HG03457 (cell line): ENCODE measurements at regions not wholly inside any gene's neighbourhood (a gene's known extent, or its start where the extent isn't known, plus 50 kb on each side); places are given as distances from the start of the nearest gene placed in this dataset.

ENCODE experiments used
- ATAC-seq: cut with Tn5 transposase; IDR thresholded peaks from one replicate; pipeline ENCODE4 v1.9.1; 2021; ENCODE audit warnings: moderate number of reproducible peaks; ENCODE audit not compliant: unreplicated experiment

DNA sequence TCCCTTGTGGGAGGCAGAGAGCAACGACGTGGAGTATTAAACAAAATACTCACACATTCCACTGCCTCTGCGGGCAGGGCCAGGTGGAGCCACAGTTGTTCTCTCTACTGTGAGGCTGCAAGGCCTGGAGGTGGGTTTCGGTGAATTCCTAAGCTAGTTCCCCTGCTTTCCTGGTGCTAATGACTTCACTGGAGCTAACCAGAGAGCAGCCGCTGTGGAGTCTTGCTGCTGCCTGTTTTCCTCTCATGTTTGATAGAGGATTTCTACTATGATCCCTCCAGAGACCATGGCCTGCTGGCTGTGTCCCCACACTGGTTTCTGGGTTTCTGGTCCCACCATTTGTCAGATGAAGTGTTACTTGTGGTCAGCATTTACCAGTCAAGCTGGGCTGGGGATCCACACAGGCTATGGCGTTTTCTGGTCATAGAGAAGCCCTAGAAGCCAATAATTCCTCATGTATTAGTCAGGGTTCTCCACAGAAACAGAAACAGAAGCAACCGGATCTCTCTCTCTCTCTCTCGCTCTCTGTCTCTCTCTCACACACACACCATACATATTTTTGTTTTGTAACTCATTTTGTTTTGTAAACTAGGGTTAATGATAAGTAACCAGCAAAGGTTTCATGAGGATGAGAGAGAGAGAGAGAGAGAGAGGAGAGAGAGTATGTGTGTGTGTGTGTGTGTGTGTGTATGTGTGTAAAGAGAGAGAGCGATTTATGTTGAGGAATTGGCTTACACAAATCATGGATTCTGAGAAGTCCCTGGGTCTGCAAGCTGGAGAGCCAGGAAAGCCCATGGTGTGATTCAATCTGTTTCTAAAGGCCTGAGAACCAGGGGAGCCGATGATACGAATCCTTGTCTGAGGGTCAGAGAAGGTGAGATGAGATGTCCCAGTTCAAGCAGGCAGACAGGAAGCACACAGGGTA lies 403.0 kb downstream of the GADD45G start:
- ATAC-seq: no peak

DNA sequence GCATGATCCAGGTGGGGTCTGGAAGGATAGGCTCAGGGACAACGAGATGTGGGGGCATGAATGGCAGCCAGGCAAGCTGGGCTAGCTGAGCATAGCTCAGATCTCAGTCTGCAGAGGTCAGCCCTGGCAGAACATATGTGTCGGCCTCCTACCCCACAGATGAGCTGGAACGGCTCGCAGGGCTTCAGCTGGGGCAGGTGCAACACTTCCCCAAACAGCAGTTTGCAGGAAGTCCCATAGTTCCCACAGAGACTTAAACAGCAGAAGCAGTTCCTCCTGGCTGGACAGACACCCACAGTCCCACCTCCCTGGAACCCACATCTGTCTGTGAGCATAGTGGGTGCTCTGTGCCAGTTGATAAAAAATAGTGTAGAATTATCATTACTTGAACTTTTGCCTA lies 404.6 kb downstream of the GADD45G start:
- no peak for ATAC-seq

DNA sequence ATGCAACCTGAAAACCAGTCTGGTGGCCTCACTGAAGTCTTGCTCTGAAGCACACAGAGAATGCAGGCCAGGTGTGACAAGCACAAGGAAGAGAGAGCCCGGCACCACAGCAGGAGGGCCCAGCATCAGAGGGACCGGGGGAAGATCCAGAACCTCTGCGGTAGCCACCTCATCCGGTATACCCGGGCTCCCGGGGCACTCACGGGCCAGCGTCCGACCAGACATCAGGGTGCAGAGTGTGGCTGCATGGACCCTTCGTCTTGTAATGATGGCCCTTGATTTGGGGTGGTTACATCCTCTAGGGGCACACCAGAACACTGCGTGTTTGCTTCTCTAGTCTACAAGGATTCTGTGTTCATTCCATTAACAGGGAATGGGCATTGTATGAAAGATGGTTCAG lies 406.0 kb downstream of the GADD45G start:
- ATAC-seq: no peak

DNA sequence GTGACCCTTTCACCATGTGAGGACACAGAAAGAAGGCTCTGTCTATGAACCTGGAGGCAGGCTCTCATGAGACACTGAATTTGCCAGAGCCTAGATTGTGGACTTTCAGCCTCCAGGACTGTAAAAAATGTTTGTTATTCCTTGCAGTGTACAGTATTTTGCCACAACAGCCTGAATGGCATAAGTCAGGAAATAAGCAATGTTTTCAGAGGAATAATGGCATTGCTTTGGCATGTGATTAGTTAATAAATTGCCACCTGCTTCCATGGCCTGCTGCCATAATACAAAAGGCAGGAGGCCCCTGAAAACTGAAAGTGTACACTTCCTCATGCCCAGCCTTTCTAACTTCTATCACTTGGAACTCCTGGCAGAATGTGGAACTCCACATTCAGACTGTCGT lies 408.1 kb downstream of the GADD45G start:
- no peak for ATAC-seq

DNA sequence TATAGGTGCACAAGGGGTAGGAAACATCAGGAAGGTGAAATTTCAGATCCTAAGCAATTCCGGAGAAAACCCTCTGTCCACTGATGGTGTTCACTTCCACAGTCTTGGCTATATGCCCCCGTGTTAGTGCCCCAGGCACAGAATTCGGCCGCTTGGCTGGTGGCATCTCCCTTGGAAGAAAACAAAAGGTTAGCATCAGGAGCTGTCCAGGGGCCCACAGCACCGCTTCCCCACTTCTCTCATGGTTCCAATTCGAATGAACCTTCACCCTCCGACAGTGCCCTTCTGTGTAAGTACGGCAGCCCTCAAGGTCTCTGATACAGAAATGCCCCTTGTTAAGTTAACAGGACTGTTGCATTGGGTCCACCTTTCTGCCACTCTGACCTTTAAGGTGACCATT lies 409.0 kb downstream of the GADD45G start:
- no peak for ATAC-seq

DNA sequence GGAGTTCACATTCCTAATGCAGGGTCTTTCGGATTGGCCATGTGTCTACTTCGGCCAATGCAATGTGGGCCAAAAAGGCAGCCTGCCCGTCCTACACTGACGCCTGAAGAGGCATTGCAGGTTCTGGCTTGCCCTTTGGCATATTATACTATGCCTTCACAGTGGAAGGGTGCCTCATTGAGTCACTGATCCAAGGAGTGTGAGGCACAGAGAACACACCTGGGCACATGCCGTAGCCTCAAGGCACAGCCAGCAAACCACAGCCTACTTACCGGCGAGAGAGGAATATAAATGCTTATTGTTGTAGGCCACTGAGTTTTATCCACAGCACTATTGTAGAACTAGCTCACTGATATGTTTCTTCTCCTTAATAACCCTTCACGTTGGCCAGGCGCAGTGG lies 409.6 kb downstream of the GADD45G start:
- no peak for ATAC-seq

DNA sequence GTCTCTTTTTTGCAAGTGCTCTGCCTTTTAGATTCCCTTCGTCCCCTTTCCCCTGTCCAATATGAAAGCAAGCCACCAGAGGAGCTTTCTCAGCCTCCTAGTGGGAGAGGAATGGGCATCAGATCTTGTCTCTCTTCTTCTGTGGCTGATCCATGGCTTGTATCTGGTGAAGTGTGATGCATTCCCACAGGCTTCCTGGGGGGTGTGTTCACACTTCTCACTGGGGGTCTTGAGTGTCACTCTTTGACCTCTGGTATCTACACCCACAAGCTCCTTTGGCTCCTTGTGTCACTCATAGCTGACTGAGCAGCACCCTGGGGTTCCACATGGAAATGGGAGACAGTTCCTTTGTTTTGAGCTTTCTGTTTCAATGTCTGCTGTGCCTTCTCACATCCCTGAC lies 411.5 kb downstream of the GADD45G start:
- no peak for ATAC-seq

DNA sequence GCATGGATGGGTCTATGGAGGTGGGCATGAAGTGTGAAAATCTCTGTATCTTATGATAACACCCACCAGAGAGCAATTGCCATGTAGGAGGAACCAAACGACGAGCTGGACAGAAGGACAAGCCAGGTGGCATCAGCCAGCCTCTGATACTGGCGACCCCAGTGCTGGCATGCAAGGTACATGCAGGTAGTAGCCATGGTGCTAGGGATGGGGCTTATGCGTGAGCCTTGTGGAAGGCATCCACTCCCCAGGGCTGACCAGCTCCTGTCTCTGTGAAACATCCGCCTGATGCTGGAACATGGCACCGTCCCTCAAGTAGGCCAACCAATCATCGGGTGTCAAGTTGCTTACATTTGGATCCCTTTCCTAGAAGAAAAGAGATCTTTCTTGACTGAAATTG lies 412.9 kb downstream of the GADD45G start:
- no peak for ATAC-seq

DNA sequence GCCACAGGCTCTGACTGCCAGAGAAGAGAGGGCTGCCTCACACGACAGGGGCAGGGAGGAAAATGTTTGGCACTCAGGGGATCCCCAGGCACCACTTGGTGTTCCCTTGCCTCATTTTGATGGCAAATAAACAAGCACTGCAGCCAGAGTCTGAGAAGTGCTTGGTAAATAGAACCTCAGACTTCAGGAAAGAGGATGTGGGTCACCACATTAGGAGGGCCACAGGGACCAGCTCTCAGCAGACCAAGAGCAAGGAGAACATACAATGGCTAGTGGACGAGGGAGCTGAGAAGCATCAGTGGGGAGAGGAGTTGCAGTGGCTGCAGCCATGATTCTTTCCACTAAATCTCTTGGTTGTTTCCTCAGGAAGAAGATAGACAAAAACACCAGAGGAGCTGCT lies 413.9 kb downstream of the GADD45G start:
- no peak for ATAC-seq

DNA sequence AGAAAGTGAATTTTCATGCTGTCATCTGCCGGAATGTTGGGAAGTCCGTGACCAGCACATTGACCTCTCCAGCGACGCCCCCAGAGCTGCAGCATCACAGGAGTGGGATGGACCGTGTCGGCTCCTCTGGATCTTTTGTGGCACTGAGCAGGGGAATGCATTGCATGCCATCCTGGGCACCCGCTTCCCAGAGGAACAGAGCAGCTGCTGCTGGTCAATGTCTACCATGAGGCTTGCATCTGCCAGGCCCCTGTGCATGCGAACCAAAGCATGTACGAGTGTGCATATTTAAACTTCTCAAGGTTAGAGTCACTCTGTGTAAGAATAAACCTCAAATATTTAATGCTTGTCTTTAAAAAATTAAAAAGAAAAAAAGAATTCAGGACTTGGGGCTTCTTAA lies 414.8 kb downstream of the GADD45G start:
- ATAC-seq: no peak

DNA sequence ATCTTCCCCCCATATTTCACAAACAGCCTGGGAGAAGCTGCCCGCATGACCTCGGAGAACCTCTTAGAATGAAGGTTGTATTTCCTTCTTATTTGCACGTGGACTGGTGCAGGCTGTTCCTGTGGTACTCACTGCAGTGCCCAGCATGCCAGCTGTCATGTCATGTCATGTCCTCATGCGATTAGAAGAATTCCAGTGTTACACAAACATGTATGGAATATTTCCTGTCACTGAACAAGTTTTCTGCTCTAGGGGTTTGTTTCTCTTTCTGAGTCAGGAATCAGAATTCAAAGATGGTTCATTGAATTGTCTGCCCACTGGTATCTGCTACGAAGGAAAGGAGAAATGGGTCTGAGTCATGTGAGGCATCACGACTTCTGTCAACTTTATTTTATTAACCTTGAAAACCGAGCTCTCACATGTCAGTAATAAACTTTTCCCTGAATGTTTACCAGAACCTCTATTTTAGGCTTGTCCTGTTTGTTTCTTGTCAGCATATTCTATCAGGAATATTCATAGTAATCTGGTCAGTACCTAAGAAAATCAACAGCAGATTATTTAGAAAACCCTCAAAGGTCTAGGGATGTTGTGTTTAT lies 415.6 kb downstream of the GADD45G start:
- ATAC-seq: no peak

DNA sequence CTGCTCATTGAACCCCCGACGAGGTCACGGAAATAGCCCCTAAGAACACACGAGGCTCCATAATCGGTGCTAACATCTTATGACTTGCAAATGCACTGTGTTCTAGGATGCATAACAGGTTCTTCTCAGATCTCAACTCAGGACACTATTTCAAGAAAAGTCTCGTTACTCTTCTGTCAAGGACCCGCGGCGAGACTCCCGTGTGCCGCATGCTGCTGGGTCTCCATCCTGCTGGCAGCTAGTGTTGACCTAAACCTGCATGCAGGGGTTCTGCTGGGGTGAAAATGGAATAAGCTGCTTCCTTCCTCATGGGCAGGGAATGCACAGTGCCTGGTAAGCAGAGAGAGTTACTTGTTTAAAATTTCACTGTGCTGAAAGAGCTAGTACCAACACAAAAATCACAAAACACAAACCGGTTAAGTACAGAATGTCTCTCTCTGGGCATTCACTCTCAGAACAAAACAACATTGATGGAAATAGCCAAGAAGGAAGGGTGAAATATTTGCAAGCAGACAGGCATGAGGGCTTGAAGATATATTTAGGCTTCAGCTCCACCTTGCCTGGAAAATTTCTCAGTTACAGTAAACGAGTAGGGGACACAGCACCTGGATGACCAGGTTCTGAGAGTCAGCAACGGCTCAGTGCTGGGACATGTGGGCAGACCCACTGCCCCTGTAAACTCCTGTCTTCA lies 416.5 kb downstream of the GADD45G start:
- no peak for ATAC-seq

DNA sequence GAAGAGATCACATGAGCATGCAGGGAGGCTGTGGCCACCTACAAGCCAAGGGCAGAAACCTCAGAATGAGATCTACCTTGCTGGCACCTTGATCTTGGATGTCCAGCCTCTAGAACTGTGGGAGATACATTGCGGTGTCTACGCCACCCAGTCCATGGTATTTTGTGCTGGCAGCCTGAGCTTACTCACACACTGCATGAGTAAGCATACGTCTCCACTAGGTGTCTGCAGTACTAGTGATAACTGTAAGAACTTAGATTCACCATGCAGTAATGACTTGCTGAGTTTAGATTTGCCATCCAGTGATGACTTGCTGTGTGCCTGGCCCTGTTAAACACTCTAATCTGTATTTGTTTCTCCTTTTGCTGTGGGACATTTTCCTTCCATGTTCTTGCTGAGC lies 417.7 kb downstream of the GADD45G start:
- ATAC-seq: no peak

DNA sequence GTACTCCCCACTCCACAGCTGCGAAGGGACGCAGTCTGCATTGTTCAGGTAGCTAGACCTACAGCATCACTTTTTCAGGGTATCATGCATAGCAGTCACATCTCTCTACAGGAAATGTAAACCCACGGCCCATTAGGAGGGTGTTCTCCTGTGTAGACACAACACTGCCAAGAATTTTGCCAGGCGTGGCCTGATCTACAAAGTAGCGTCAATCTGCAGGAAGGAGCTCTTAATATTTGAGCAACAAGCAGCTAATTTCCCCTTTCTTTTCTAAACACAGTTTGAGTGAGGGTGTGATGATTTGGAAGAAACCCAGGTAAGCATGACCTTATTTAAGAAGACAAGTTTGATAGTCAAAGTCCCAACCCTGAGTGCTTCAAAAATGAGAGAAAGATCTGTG lies 419.0 kb downstream of the GADD45G start:
- ATAC-seq: no peak

DNA sequence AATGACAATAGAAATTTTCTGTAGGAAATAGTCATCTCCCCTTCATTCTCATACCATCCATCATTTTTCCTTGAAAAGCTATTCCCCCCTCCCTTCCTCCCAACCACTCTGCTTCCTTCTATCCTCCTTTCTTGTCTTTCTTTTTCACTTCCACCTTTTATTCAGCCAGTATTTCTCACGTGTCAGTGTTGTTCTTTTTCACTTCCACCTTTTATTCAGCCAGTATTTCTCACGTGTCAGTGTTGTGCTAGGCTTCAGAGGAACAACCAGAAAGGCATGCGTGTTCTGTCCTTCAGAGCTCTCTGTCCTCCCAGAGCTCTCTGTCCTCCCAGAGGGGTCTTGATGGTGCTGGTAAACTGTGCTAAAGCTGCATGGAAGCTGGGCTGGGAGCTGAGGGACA lies 419.6 kb downstream of the GADD45G start:
- no peak for ATAC-seq

DNA sequence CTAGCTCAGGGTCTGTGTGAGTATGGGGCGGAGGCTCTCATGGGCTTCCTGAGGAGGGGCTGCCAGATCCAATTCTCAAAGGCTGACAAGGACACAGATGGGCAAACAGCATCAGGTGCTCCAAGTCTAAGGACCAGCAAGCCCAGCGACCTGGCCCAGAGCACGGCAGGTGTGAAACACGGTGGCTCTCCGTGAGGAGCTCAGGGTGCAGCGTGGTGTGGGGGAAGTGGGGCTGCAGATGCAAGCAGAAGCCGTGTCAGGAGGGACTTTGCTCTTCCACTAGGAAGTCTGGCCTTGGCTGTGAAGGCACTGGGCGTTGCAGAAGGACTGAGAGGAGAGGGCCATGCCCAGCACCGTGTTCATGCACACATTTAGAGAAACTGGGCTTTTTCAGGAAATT lies 420.0 kb downstream of the GADD45G start:
- ATAC-seq: no peak

DNA sequence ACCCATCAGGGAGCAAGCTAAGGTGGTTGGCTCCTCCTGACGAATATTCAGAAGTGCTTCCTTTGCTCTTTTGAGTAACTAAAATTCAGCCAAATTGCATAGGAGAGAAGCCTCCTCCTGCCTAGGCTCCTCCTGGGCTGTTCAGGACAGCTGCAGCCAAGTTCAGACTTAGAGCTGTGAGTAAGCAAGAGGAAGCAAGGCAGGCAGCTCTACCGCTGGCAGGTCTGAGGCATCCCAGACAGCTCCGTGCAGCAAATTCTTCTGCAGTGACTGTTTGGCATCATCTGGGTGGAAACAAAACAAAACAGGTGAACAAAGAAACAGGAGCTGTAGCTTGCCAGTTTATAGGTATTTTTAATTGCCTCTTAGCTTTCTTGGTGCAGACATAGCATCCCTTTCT lies 421.0 kb downstream of the GADD45G start:
- ATAC-seq: no peak

DNA sequence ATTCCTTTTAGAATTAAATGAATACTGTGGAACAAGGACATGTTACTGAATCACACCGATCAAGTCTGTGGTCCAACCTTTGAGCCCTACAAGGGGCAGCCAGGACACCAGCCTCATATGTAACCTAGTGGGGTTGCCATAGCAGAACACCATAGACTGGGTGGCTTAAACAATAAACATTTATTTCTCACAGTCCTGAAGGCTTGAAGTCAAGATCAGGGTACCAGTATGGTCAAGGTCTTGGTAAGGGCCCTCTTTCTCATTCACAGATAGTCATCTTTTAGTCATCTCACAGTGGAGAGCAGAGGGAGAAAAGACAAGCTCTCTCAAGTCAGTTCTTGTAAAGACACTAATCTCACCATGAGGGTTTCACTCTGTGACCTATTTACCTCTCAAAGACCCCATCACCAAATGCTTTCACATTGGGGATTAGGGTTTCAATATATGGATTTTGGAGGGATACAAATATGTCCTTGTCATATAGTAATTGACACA lies 422.5 kb downstream of the GADD45G start:
- no peak for ATAC-seq

DNA sequence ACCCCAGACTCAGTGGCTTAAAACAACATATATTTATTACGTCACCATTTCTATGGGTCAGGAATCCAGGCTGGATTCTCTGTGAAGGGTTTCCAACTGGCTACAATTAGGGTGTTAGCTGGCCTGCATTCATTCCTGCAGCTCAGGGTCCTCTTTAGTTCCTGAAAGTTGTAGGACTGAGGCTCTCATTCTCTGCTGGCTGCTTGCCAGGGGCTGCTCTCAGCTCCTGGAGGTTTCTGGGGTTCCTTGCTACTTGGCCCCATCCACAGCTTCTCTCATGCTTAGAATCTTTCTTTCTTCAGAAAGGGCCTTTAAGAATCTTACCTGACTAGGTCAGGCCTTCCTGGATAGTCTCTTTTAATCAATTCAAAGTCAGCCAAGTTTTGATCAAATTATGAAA lies 424.6 kb downstream of the GADD45G start:
- ATAC-seq: no peak

DNA sequence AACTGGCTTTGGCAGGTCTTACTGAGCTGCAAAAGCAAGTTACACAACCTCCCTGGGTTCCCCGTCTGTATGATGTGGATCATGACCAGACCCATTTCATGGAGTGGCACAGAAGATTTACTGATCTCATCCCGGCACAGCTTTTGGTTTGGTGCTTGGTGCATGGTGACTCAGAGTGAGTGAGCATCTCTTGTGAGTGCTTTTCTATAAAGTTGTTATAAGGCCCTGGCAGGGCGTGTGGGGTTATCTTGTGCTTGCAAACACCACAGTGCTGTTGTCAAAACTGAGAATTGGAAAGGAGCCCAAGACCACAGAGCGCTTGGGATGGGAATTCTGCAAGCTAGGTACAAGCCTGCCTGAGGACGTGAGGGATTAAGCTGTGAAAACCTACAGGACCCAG lies 425.2 kb downstream of the GADD45G start:
- no peak for ATAC-seq

DNA sequence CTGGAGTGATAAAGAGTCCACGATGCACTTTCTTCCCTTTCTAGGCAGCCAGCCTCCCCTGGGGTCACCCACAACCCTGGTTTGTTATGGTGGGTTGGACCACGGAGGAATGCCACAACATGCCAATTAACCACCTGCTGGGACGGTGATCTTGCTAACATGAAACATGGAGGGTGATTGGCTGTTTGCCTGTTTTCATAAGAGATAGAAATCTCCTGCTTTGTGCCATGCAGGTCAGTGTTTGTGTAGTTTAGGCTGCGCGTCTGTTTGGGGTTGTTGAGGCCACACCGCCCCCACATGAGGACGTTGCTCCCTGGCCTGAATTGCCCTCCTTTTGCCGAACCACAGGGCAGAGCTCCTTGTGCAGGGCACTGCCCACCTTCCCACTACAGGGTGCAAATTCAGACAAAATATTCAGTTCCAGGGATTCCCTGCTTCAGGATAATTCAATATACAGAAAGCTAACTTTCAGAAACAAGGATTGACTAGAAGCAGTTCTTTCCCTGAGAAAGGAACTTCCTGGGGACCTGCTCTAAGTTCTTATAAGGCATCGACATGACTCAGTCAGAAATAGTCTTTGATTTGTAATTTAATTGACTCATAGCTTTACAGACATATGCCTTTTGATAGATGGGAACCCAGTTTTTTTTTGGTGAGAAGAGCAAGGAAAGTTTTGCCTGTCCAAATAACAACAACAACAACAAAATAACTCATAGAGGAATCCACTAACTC lies 427.6 kb downstream of the GADD45G start:
- ATAC-seq: no peak
